ENCODE measurements at regions not wholly inside any gene's neighbourhood (a gene's known extent, or its start where the extent isn't known, plus 50 kb on each side); places are given as distances from the start of the nearest gene placed in this dataset.

DNA sequence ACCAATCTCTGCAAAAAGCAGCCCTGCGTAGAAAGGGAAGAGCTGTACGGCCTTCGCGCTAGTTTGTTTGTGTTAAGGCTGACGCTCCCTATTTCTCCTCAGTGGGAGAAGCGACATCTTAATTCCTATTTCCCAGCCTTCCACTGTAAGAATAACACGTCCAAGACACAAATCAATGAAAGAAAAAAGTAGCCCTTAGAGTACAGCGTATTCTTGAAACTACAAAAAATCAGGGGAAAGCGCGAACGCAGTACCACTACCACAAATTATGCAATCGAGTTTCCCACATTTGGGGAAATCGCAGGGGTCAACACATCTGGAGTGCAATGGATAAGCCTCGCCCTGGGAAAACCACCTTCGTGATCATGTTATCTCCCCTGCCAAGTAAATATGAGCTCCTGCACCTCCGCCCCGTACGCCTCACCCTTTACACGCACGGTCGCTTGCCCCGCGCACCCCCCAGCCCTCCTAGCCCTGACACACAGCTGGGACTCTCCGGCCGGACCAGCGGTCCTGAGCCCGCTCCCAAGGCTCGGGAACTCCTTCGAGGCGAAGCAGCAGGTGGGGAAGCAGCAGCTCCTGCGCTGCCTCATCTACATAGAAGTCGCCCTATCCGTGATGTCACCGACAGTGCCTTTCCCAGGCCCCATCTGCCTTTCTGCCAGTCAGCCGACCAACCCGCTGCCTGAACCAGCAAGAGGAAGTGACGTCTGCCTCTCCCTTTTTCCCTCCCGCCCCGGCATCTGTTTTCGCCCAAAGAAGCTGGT, 94.7 kb downstream of the PPIAL4G start (continued):
- TF ChIP-seq ZFX (CRISPR knock-in tag; IDR thresholded peaks at IDR 0.05; ENCODE audit: low read depth), result peak; percentile 41; the same call in 1 of the 2 replicates
- TF ChIP-seq, protein P1, sequence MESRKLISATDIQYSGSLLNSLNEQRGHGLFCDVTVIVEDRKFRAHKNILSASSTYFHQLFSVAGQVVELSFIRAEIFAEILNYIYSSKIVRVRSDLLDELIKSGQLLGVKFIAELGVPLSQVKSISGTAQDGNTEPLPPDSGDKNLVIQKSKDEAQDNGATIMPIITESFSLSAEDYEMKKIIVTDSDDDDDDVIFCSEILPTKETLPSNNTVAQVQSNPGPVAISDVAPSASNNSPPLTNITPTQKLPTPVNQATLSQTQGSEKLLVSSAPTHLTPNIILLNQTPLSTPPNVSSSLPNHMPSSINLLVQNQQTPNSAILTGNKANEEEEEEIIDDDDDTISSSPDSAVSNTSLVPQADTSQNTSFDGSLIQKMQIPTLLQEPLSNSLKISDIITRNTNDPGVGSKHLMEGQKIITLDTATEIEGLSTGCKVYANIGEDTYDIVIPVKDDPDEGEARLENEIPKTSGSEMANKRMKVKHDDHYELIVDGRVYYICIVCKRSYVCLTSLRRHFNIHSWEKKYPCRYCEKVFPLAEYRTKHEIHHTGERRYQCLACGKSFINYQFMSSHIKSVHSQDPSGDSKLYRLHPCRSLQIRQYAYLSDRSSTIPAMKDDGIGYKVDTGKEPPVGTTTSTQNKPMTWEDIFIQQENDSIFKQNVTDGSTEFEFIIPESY (CRISPR knock-in tag; IDR thresholded peaks at IDR 0.05), result peak; percentile 28; the same call in 1 of the 2 replicates
- no peak for TF ChIP-seq ZNF670 (CRISPR knock-in tag; IDR thresholded peaks at IDR 0.05; ENCODE audit: borderline replicate concordance)
- 0 out of 2 replicates have a peak, but pooled peaks have one; percentile 66 for TF ChIP-seq ZNF724P (CRISPR knock-in tag; IDR thresholded peaks at IDR 0.05; ENCODE audit: borderline replicate concordance)
- TF ChIP-seq ZNF556 (CRISPR knock-in tag; IDR thresholded peaks at IDR 0.05; ENCODE audit: borderline replicate concordance), result no peak
- no peak for TF ChIP-seq TMF1 (CRISPR knock-in tag; IDR thresholded peaks at IDR 0.05; ENCODE audit: low read depth)
- TF ChIP-seq ZNF143 (CRISPR knock-in tag; IDR thresholded peaks at IDR 0.05), result peak; percentile 66; the same call in 1 of the 2 replicates
- TF ChIP-seq ZMYM2 (CRISPR knock-in tag; IDR thresholded peaks at IDR 0.05), result no peak
- no peak for TF ChIP-seq TAF15 (IDR thresholded peaks at IDR 0.05; ENCODE audit: low read depth, low read length, poor library complexity, severe bottlenecking)
- TF ChIP-seq ZNF136 (CRISPR knock-in tag; IDR thresholded peaks at IDR 0.05; ENCODE audit: low read depth), result peak; percentile 63; the same call in 1 of the 2 replicates
- TF ChIP-seq SALL1 (CRISPR knock-in tag; IDR thresholded peaks at IDR 0.05), result peak; percentile 63
- TF ChIP-seq ZNF878 (CRISPR knock-in tag; IDR thresholded peaks at IDR 0.05), result no peak
- no peak for TF ChIP-seq HOXA5 (CRISPR knock-in tag; IDR thresholded peaks at IDR 0.05)
- 0 out of 2 replicates have a peak, but pooled peaks have one; percentile 5 for TF ChIP-seq HHEX (CRISPR knock-in tag; IDR thresholded peaks at IDR 0.05)
- TF ChIP-seq RXRA (CRISPR knock-in tag; IDR thresholded peaks at IDR 0.05), result no peak
- TF ChIP-seq, protein P2, sequence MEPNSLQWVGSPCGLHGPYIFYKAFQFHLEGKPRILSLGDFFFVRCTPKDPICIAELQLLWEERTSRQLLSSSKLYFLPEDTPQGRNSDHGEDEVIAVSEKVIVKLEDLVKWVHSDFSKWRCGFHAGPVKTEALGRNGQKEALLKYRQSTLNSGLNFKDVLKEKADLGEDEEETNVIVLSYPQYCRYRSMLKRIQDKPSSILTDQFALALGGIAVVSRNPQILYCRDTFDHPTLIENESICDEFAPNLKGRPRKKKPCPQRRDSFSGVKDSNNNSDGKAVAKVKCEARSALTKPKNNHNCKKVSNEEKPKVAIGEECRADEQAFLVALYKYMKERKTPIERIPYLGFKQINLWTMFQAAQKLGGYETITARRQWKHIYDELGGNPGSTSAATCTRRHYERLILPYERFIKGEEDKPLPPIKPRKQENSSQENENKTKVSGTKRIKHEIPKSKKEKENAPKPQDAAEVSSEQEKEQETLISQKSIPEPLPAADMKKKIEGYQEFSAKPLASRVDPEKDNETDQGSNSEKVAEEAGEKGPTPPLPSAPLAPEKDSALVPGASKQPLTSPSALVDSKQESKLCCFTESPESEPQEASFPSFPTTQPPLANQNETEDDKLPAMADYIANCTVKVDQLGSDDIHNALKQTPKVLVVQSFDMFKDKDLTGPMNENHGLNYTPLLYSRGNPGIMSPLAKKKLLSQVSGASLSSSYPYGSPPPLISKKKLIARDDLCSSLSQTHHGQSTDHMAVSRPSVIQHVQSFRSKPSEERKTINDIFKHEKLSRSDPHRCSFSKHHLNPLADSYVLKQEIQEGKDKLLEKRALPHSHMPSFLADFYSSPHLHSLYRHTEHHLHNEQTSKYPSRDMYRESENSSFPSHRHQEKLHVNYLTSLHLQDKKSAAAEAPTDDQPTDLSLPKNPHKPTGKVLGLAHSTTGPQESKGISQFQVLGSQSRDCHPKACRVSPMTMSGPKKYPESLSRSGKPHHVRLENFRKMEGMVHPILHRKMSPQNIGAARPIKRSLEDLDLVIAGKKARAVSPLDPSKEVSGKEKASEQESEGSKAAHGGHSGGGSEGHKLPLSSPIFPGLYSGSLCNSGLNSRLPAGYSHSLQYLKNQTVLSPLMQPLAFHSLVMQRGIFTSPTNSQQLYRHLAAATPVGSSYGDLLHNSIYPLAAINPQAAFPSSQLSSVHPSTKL (CRISPR knock-in tag; IDR thresholded peaks at IDR 0.05), result peak; percentile 36; the same call in 1 of the 2 replicates
- no peak for TF ChIP-seq ZNF660 (CRISPR knock-in tag; IDR thresholded peaks at IDR 0.05; ENCODE audit: borderline replicate concordance, low read depth)
- TF ChIP-seq ZNF432 (CRISPR knock-in tag; IDR thresholded peaks at IDR 0.05; ENCODE audit: borderline replicate concordance), result no peak
- TF ChIP-seq TAF1 (CRISPR knock-in tag; IDR thresholded peaks at IDR 0.05), result no peak
- no peak for TF ChIP-seq ATF7 (IDR thresholded peaks at IDR 0.05)
- no peak for TF ChIP-seq ATF7 (CRISPR knock-in tag; IDR thresholded peaks at IDR 0.05)
- no peak for TF ChIP-seq PAWR (CRISPR knock-in tag; IDR thresholded peaks at IDR 0.05; ENCODE audit: borderline replicate concordance)
- TF ChIP-seq, protein P3, sequence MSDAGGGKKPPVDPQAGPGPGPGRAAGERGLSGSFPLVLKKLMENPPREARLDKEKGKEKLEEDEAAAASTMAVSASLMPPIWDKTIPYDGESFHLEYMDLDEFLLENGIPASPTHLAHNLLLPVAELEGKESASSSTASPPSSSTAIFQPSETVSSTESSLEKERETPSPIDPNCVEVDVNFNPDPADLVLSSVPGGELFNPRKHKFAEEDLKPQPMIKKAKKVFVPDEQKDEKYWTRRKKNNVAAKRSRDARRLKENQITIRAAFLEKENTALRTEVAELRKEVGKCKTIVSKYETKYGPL (CRISPR knock-in tag; IDR thresholded peaks at IDR 0.05), result no peak
- TF ChIP-seq SP1 (IDR thresholded peaks at IDR 0.05), result no peak
- no peak for TF ChIP-seq SP1 (CRISPR knock-in tag; IDR thresholded peaks at IDR 0.05)
- no peak for TF ChIP-seq MTF2 (CRISPR knock-in tag; IDR thresholded peaks at IDR 0.05; ENCODE audit: borderline replicate concordance)
